GM13977 (cell line): ENCODE measurements at regions not wholly inside any gene's neighbourhood (a gene's known extent, or its start where the extent isn't known, plus 50 kb on each side); places are given as distances from the start of the nearest gene placed in this dataset.

Experiments used
- DNase-seq: peaks from one replicate; pipeline ENCODE4 v3.0.0; 2012; ENCODE audit warnings: low spot score
- in situ Hi-C: fragments of 300-500 bp; cut with MboI; formaldehyde crosslinking; loops from one replicate; pipeline ENCODE4 v1.12.0; 2022; ENCODE audit warnings: low sequenced_read_pairs, low pct_unique_long_range_greater_than_20kb, mixed read lengths, inconsistent platforms; ENCODE audit not compliant: unreplicated experiment
- TF ChIP-seq, protein P1 (sequence below): IDR thresholded peaks from 2 replicates; pipeline ENCODE4 v1.5.1; 2012; ENCODE audit warnings: mild to moderate bottlenecking, control low read depth; ENCODE audit not compliant: insufficient read depth; ENCODE audit errors: extremely low read depth, missing control alignments

- in situ Hi-C loops: no loop called here
- TF ChIP-seq, protein P1, sequence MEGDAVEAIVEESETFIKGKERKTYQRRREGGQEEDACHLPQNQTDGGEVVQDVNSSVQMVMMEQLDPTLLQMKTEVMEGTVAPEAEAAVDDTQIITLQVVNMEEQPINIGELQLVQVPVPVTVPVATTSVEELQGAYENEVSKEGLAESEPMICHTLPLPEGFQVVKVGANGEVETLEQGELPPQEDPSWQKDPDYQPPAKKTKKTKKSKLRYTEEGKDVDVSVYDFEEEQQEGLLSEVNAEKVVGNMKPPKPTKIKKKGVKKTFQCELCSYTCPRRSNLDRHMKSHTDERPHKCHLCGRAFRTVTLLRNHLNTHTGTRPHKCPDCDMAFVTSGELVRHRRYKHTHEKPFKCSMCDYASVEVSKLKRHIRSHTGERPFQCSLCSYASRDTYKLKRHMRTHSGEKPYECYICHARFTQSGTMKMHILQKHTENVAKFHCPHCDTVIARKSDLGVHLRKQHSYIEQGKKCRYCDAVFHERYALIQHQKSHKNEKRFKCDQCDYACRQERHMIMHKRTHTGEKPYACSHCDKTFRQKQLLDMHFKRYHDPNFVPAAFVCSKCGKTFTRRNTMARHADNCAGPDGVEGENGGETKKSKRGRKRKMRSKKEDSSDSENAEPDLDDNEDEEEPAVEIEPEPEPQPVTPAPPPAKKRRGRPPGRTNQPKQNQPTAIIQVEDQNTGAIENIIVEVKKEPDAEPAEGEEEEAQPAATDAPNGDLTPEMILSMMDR: no peak
- no peak for DNase-seq
Observed at GRCh38 chr7:42406358-42406757, 169.3 kb upstream of the GLI3 start.

DNA sequence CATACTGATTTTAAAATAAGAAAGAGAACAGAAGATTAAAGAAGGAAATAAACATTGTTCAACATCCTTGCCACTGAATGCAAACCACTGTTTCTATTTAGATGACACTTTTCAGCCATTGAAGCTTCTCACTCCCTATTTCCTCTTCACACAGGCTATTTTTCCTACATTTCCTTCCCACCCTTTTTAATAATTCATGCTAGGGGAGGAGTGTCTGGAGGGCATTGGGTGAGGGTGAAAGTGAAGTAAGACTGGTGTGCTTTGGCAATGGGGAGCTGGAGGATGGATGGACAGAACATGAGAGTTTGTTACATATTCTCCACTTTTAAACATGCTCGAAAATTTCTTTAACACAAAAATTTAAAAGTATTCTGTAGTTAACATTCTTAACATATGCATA, 168.8 kb upstream of the GLI3 start:
- TF ChIP-seq, protein P1: no peak
- no peak for DNase-seq
- in situ Hi-C loops: no loop called here

DNA sequence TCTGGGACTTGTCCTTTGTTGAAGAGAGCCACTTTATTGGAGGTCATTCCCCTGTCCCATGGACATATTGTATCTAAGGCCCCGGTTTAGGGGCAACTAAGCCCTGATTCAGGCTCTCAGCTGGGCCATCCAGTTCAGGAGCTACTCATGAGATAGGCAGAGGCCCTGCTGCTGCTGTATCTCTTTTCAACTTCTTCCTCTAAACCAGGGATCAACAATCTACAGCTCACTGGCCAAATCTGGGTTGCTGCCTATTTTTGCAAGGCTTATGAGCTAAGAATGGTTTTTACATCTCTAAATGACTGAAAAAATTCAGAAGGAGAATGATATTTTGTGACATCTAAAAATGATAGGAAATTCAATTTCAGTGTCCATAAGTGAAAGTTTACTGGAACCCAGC, 166.8 kb upstream of the GLI3 start:
- in situ Hi-C loops: no loop called here
- DNase-seq: no peak
- TF ChIP-seq, protein P1: no peak

DNA sequence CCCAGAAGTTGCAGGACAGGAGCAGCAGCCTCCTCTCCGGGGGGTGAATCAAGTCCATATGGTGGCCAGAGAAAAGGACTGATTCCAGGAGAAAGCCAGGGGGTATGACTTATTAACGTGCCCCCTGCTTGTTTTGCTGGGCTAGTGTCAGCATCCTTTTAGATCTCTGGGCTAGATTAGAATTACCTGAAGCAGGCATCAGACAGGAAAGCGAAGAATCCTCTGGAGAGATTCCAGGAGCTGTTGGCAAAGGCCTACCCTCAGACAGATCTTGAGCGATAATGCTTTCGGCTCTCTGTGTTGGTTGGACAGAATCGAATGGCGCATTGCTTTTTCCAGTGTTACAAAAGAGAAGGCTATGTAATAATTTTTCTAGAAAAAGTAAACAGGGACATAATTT, 164.0 kb upstream of the GLI3 start:
- in situ Hi-C loops: no loop called here
- no peak for DNase-seq
- TF ChIP-seq, protein P1: no peak

DNA sequence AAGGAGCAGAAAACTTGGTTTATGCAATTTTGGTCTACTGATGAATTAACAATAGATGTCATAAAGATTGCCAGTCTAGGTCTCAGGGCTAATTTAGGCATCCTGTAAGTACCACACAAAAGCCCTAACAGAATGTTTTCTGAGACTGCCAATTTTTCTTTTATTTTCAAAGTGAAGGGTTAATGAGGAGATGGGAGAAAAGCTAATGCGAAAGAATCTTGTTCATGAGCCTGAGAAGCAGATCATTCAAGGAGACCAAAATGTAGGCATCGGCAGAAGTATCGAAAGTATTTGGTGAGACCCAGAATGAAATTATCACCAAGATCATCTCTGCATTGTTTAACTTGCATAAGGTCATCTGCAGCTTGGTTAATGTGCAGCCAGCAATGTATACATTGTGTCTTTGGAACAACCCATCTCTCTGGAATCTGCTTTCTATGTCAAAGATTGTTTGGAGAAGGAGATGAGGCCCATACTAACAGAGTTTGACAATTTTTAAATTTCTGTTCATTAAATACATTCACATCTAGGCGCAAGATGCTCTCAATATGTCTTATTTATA, 163.3 kb upstream of the GLI3 start:
- TF ChIP-seq, protein P1: no peak
- in situ Hi-C loops: no loop called here
- no peak for DNase-seq

- in situ Hi-C loops: no loop called here
- DNase-seq: no peak
- TF ChIP-seq, protein P1: no peak
Observed at GRCh38 chr7:42395607-42396006, 158.6 kb upstream of the GLI3 start.

DNA sequence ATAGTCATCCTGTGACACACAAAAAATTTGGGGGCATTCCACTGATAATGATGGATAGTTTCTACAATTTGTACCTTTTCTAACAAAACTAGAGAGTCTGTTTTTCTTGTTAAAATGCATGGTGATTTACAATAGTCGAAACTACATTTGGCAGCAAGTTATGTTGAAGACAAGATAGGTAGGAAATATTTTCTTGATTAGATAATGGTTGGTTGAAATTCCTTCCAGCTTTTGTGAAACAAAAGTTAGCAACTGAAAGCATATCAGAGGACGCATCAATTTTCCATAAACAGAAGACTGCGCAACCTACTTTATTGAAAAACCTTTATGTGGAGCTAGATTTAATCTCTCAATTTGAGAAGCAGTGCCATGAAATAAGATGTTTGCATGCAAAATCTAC, 155.8 kb upstream of the GLI3 start:
- in situ Hi-C loops: no loop called here
- TF ChIP-seq, protein P1: no peak
- no peak for DNase-seq
